GM12878 (cell line): ENCODE measurements at regions not wholly inside any gene's neighbourhood (a gene's known extent, or its start where the extent isn't known, plus 50 kb on each side); places are given as distances from the start of the nearest gene placed in this dataset.

ENCODE experiments used
- ATAC-seq: fragments of 200-7000 bp; cut with Tn5 transposase; 3 replicates; pipeline ENCODE4 v1.9.1; 2020; ENCODE audit warnings: mild to moderate bottlenecking, moderate library complexity
- BruUV-seq: library from RNA; stranded (reverse); fragments of 400-500 nt; replicated peaks from 2 replicates; lab custom pipeline; 2021; lab: Mats Ljungman, UMichigan
- CTCF ChIA-PET: fragments of 300-600 bp; sonication (Branson Sonifier 250); formaldehyde crosslinking; extraction: SDS; loops from one replicate; lab custom pipeline; 2021; ENCODE audit warnings: inconsistent platforms; lab: Yijun Ruan, JAX
- POLR2A ChIA-PET: fragments of 350-600 bp; formaldehyde crosslinking; extraction: SDS; loops from one replicate; lab custom pipeline; 2021; ENCODE audit warnings: inconsistent platforms; lab: Charles Lee
- RAD21 ChIA-PET: fragments of 300-600 bp; sonication (Branson Sonifier 250); formaldehyde crosslinking; loops from one replicate; lab custom pipeline; 2023; ENCODE audit warnings: antibody characterized with exemption; ENCODE audit not compliant: unreplicated experiment; lab: Charles Lee
- SMC1A ChIA-PET: fragments of 300-600 bp; sonication (Branson Sonifier 250); formaldehyde crosslinking; loops from one replicate; lab custom pipeline; 2023; ENCODE audit not compliant: unreplicated experiment, uncharacterized antibody; lab: Charles Lee
- DNase-seq: peaks from one replicate; pipeline ENCODE4 v3.0.0-alpha.2; 2011; ENCODE audit warnings: low read depth, low spot score
- FAIRE-seq: peaks from 3 replicates; lab custom pipeline; 2011; peaks lifted over from hg19 to GRCh38; lab: Jason Lieb, UNC
- H2AFZ ChIP-seq: 2 replicates; pipeline ENCODE4 v1.6.0; 2011; ENCODE audit warnings: low read depth, low read length, control low read depth; ENCODE audit not compliant: control insufficient read depth
- H3K27ac ChIP-seq: 2 replicates; pipeline ENCODE4 v1.5.1; 2011; ENCODE audit warnings: control low read depth; ENCODE audit not compliant: control insufficient read depth, insufficient read depth
- H3K27me3 ChIP-seq, 2 experiments: replicated peaks in 1 of 2; 2 replicates each; pipeline versions ENCODE4 v1.6.0 to v1.6.1; 2011; ENCODE audit warnings: low read length in 1 of 2; ENCODE audit not compliant: control insufficient read depth in 2 of 2, insufficient read depth in 2 of 2
- H3K36me3 ChIP-seq, 2 experiments: 2 replicates each; pipeline ENCODE4 v1.5.1; 2011; ENCODE audit warnings: low read length in 1 of 2; ENCODE audit not compliant: control insufficient read depth in 2 of 2, insufficient read depth in 2 of 2
- H3K4me1 ChIP-seq: 2 replicates; pipeline ENCODE4 v1.6.1; 2011; ENCODE audit warnings: mild to moderate bottlenecking, low read length, moderate library complexity, mixed read lengths; ENCODE audit not compliant: control insufficient read depth, insufficient read depth
- H3K4me2 ChIP-seq: 2 replicates; pipeline ENCODE4 v1.6.0; 2011; ENCODE audit warnings: control low read depth; ENCODE audit not compliant: control insufficient read depth, insufficient read depth
- H3K4me3 ChIP-seq: fragments of 200-600 bp; sonication (generic); 2 replicates; pipeline ENCODE4 v1.5.1; 2016
- H3K79me2 ChIP-seq: 2 replicates; pipeline ENCODE4 v1.6.0; 2011; ENCODE audit warnings: low read length; ENCODE audit not compliant: control insufficient read depth, insufficient read depth
- H3K9ac ChIP-seq: 2 replicates; pipeline ENCODE4 v1.8.0; 2011; ENCODE audit warnings: low read length, control low read depth, mixed read lengths; ENCODE audit not compliant: control insufficient read depth, insufficient read depth
- H3K9me3 ChIP-seq: replicated peaks from 3 replicates; pipeline ENCODE4 v1.5.1; 2011; ENCODE audit warnings: mild to moderate bottlenecking, low read length; ENCODE audit not compliant: control insufficient read depth, insufficient read depth
- H4K20me1 ChIP-seq: 2 replicates; pipeline ENCODE4 v1.6.0; 2011; ENCODE audit not compliant: control insufficient read depth, insufficient read depth
- BHLHE40 ChIP-seq, 2 experiments: fragments of 450-650 bp in 1 of 2; IDR thresholded peaks; 2 replicates each; pipeline ENCODE4 v1.6.1; 2011 to 2017; ENCODE audit warnings: low read depth in 2 of 2, borderline replicate concordance in 1 of 2, improper control_type of control experiment in 1 of 2, low read length in 1 of 2, mild to moderate bottlenecking in 1 of 2
- NFIC ChIP-seq: IDR thresholded peaks from 2 replicates; pipeline ENCODE4 v1.6.1; 2012; ENCODE audit warnings: low read depth, mild to moderate bottlenecking, inconsistent platforms, low read length, moderate library complexity
- PAX5 ChIP-seq: IDR thresholded peaks from 2 replicates; pipeline ENCODE4 v1.6.1; 2011; ENCODE audit warnings: low read depth, low read length, borderline replicate concordance
- POLR2A ChIP-seq: IDR thresholded peaks from 2 replicates; pipeline ENCODE4 v1.6.1; 2011; ENCODE audit warnings: low read depth, mild to moderate bottlenecking, low read length
- POLR2AphosphoS2 ChIP-seq: IDR thresholded peaks from 2 replicates; pipeline ENCODE4 v1.6.1; 2011; ENCODE audit warnings: low read depth, mild to moderate bottlenecking, low read length, improper control_type of control experiment, moderate library complexity
- POLR2AphosphoS5 ChIP-seq: IDR thresholded peaks from 2 replicates; pipeline ENCODE4 v1.6.1; 2011; ENCODE audit warnings: mild to moderate bottlenecking, low read length, inconsistent platforms
- RFX5 ChIP-seq: IDR thresholded peaks from 2 replicates; pipeline ENCODE4 v1.6.1; 2011; ENCODE audit warnings: low read depth, low read length, improper control_type of control experiment
- SUPT20H ChIP-seq: IDR thresholded peaks from 2 replicates; pipeline ENCODE4 v1.6.1; 2011; ENCODE audit warnings: low read depth, mild to moderate bottlenecking, low read length, moderate library complexity, borderline replicate concordance; ENCODE audit not compliant: control insufficient read depth
- ZNF217 ChIP-seq: fragments of 450-650 bp; IDR thresholded peaks from 2 replicates; pipeline ENCODE4 v1.6.1; 2017; ENCODE audit warnings: antibody characterized with exemption, mild to moderate bottlenecking
- ZSCAN29 ChIP-seq: fragments of 450-650 bp; IDR thresholded peaks from 2 replicates; pipeline ENCODE4 v1.6.1; 2017; ENCODE audit warnings: mild to moderate bottlenecking, moderate library complexity
- WGBS: methylation state at CpG from one replicate; pipeline ENCODE4 v1.1.6; 2016; ENCODE audit warnings: low lambda C conversion rate; ENCODE audit not compliant: insufficient replicate concordance, insufficient coverage; ENCODE audit errors: missing lambda C conversion rate; 5-methylcytosine and 5-hydroxymethylcytosine counted together
- in situ Hi-C: fragments of 300-500 bp; cut with MboI; formaldehyde crosslinking; loops from 9 replicates; pipeline ENCODE4 v1.14.3; 2018; ENCODE audit warnings: mixed read lengths
- intact Hi-C: fragments of 100-400 bp; cut with micrococcal nuclease; formaldehyde crosslinking; loops from one replicate; pipeline ENCODE4 v1.14.2; 2022; ENCODE audit not compliant: unreplicated experiment
- TF ChIP-seq, protein P1 (sequence below), 3 experiments: IDR thresholded peaks in 2 of 3; conservative IDR thresholded peaks in 1 of 3; 2 replicates each; pipeline ENCODE4 v1.5.1; 2011; ENCODE audit warnings: low read depth in 3 of 3, low read length in 3 of 3, mild to moderate bottlenecking in 3 of 3, control low read depth in 2 of 3, moderate library complexity in 2 of 3, inconsistent platforms in 1 of 3, mixed read lengths in 1 of 3; ENCODE audit not compliant: control insufficient read depth in 2 of 3, insufficient read depth in 1 of 3; ENCODE audit errors: extremely low read depth in 1 of 3

DNA sequence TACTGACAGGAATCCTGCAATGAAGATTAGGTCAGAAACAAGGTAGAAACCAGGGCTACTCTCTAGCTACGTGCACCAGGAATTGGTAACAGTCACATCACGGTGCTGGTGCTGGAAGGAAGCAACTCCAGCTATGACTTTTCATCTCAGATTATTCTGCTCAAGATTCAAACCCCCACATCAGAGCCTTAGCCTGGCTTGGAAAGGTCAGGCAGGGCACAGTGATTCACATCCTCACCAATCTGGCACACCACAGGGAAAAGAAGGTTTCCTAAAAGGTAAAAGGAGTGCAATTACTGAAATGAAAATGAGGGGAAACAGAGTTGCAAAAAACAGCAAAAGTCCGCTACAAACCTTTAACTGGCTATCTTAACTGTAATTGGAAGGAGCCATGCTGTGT is 240.2 kb upstream of the NPSR1 start (continued):
- TF ChIP-seq, protein P1, sequence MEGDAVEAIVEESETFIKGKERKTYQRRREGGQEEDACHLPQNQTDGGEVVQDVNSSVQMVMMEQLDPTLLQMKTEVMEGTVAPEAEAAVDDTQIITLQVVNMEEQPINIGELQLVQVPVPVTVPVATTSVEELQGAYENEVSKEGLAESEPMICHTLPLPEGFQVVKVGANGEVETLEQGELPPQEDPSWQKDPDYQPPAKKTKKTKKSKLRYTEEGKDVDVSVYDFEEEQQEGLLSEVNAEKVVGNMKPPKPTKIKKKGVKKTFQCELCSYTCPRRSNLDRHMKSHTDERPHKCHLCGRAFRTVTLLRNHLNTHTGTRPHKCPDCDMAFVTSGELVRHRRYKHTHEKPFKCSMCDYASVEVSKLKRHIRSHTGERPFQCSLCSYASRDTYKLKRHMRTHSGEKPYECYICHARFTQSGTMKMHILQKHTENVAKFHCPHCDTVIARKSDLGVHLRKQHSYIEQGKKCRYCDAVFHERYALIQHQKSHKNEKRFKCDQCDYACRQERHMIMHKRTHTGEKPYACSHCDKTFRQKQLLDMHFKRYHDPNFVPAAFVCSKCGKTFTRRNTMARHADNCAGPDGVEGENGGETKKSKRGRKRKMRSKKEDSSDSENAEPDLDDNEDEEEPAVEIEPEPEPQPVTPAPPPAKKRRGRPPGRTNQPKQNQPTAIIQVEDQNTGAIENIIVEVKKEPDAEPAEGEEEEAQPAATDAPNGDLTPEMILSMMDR (IDR thresholded peaks at IDR 0.05 in 2 of 3, conservative IDR thresholded peaks at IDR 0.05 in 1 of 3; ENCODE audit: control insufficient read depth in 2 of 3, extremely low read depth in 1 of 3, insufficient read depth in 1 of 3, low read depth in 3 of 3, low read length in 3 of 3) = no peak
- no peak for TF ChIP-seq BHLHE40 (IDR thresholded peaks at IDR 0.05; ENCODE audit: borderline replicate concordance in 1 of 2, low read depth in 2 of 2, low read length in 1 of 2)
- TF ChIP-seq, all 136 proteins: peak for 0

GRCh38 chr7:34421526-34421925 is 236.5 kb upstream of the NPSR1 start:
- H3K4me2 ChIP-seq = no peak overlapping the region
- CTCF ChIA-PET = no interaction called here
- in situ Hi-C loops = no loop called here
- no TSS peak for BruUV-seq
- RAD21 ChIA-PET = no interaction called here
- H3K9ac ChIP-seq = no peak overlapping the region
- no peak for TF ChIP-seq POLR2AphosphoS2
- TF ChIP-seq PAX5 = no peak
- no peak for TF ChIP-seq POLR2AphosphoS5
- no peak for TF ChIP-seq NFIC
- TF ChIP-seq ZNF217 = no peak
- TF ChIP-seq ZSCAN29 = no peak
- no peak for TF ChIP-seq POLR2A
- TF ChIP-seq SUPT20H = no peak
- TF ChIP-seq RFX5 = no peak
- TF ChIP-seq BHLHE40 (IDR thresholded peaks at IDR 0.05; ENCODE audit: borderline replicate concordance in 1 of 2, low read depth in 2 of 2, low read length in 1 of 2) = no peak
- intact Hi-C loops = no loop called here
- no peak for ATAC-seq
- SMC1A ChIA-PET = no interaction called here
- no peak overlapping the region for H3K4me3 ChIP-seq
- no peaks in the 10 kb centered on the region for H3K9me3 ChIP-seq
- no peak for DNase-seq
- WGBS = 0% methylated on average over 1 of the region's 1 CpG
- no peaks in the 10 kb centered on the region for H3K4me1 ChIP-seq
- H3K27me3 ChIP-seq = no peaks in the 10 kb centered on the region
- H3K79me2 ChIP-seq = no peaks in the 10 kb centered on the region
- H4K20me1 ChIP-seq = no peaks in the 10 kb centered on the region
- H3K27ac ChIP-seq = no peak overlapping the region
- FAIRE-seq = no peak
- no peak overlapping the region for H2AFZ ChIP-seq
- POLR2A ChIA-PET = no interaction called here
- no peaks in the 10 kb centered on the region for H3K36me3 ChIP-seq
